Keratinocyte (primary cell): ENCODE measurements at regions not wholly inside any gene's neighbourhood (a gene's known extent, or its start where the extent isn't known, plus 50 kb on each side); places are given as distances from the start of the nearest gene placed in this dataset.

Experiments
- DNase-seq: peaks from one replicate; pipeline ENCODE4 v3.0.0-alpha.2; 2011; ENCODE audit warnings: low read depth, missing footprints, low spot score
- FAIRE-seq: peaks from 2 replicates; lab custom pipeline; 2011; peaks lifted over from hg19 to GRCh38; lab: Jason Lieb, UNC
- H2AFZ ChIP-seq: 2 replicates; pipeline ENCODE4 v1.6.0; 2012; ENCODE audit warnings: low read length, control low read depth, inconsistent platforms; ENCODE audit not compliant: control insufficient read depth
- H3K27ac ChIP-seq: 2 replicates; pipeline ENCODE4 v1.5.1; 2011; ENCODE audit warnings: low read length; ENCODE audit not compliant: control insufficient read depth, insufficient read depth
- H3K27me3 ChIP-seq: 3 replicates; pipeline ENCODE4 v1.6.0; 2011; ENCODE audit warnings: low read length; ENCODE audit not compliant: control insufficient read depth, insufficient read depth; ENCODE audit errors: extremely low read depth
- H3K36me3 ChIP-seq, 2 experiments: 2 replicates in 1 of 2; 3 replicates in 1 of 2; pipeline ENCODE4 v1.5.1; 2011; ENCODE audit warnings: low read length in 2 of 2, mild to moderate bottlenecking in 1 of 2; ENCODE audit not compliant: control insufficient read depth in 2 of 2, insufficient read depth in 2 of 2; ENCODE audit errors: extremely low read depth in 1 of 2
- H3K4me1 ChIP-seq: 3 replicates; pipeline ENCODE4 v1.5.1; 2011; ENCODE audit warnings: low read length; ENCODE audit not compliant: control insufficient read depth, insufficient read depth; ENCODE audit errors: extremely low read depth
- H3K4me2 ChIP-seq: 3 replicates; pipeline ENCODE4 v1.6.0; 2011; ENCODE audit warnings: low read depth, low read length; ENCODE audit not compliant: control insufficient read depth, insufficient read depth; ENCODE audit errors: extremely low read depth
- H3K4me3 ChIP-seq, 3 experiments: fragments of 200-600 bp in 1 of 3; sonication (generic) in 1 of 3; 2 replicates in 2 of 3; 3 replicates in 1 of 3; pipeline ENCODE4 v1.5.1; 2011 to 2016; ENCODE audit warnings: low read length in 3 of 3, mild to moderate bottlenecking in 3 of 3, control low read depth in 2 of 3, inconsistent platforms in 1 of 3, low read depth in 1 of 3, mixed read lengths in 1 of 3, mixed run types in 1 of 3, moderate library complexity in 1 of 3; ENCODE audit not compliant: control insufficient read depth in 2 of 3, insufficient read depth in 2 of 3; ENCODE audit errors: extremely low read depth in 1 of 3
- H3K79me2 ChIP-seq: 2 replicates; pipeline ENCODE4 v1.6.0; 2012; ENCODE audit warnings: low read length; ENCODE audit not compliant: control insufficient read depth, insufficient read depth
- H3K9ac ChIP-seq: 3 replicates; pipeline ENCODE4 v1.6.0; 2011; ENCODE audit warnings: low read length; ENCODE audit not compliant: control insufficient read depth, insufficient read depth; ENCODE audit errors: extremely low read depth
- H3K9me1 ChIP-seq: 3 replicates; pipeline ENCODE4 v1.6.0; 2011; ENCODE audit warnings: low read length; ENCODE audit not compliant: control insufficient read depth, insufficient read depth; ENCODE audit errors: extremely low read depth
- H3K9me3 ChIP-seq: 2 replicates; pipeline ENCODE4 v1.5.1; 2012; ENCODE audit warnings: low read depth, low read length; ENCODE audit not compliant: control insufficient read depth
- H4K20me1 ChIP-seq: 3 replicates; pipeline ENCODE4 v1.6.0; 2011; ENCODE audit warnings: low read length; ENCODE audit not compliant: control insufficient read depth, insufficient read depth; ENCODE audit errors: extremely low read depth
- CTCF ChIP-seq, 3 experiments: IDR thresholded peaks in 1 of 3; conservative IDR thresholded peaks in 1 of 3; optimal IDR thresholded peaks in 1 of 3; 2 replicates in 2 of 3; 3 replicates in 1 of 3; pipeline versions ENCODE3 to v1.5.1; 2011; ENCODE audit warnings: low read length in 3 of 3, mild to moderate bottlenecking in 3 of 3, moderate library complexity in 2 of 3, control low read depth in 1 of 3, inconsistent platforms in 1 of 3; ENCODE audit not compliant: insufficient read depth in 2 of 3; ENCODE audit errors: extremely low read depth in 1 of 3
- EZH2 ChIP-seq: IDR thresholded peaks from one replicate; pipeline ENCODE4 v1.6.1; 2012; ENCODE audit warnings: inconsistent platforms, mild to moderate bottlenecking, low read length, moderate library complexity
- dilution Hi-C: fragments of 300-500 bp; cut with MboI; formaldehyde crosslinking; loops from one replicate; pipeline ENCODE4 v1.7.0; 2020; ENCODE audit warnings: low sequenced_read_pairs; ENCODE audit not compliant: extremely low pct_ligation_motif_present

GRCh38 chr13:105799155-105799554 lies 736.3 kb downstream of the EFNB2 start:
- DNase-seq (no peak), FAIRE-seq (no peak)
- Histone ChIP-seq H3K36me3 (no peaks in the 10 kb centered on the region), H3K9me3 (no peaks in the 10 kb centered on the region), H3K9ac (no peak overlapping the region), H2AFZ (no peak overlapping the region), H3K4me2 (no peak overlapping the region), H3K79me2 (no peaks in the 10 kb centered on the region), H3K4me3 (no peak overlapping the region), H3K27me3 (no peaks in the 10 kb centered on the region), H3K9me1 (no peaks in the 10 kb centered on the region), H4K20me1 (no peaks in the 10 kb centered on the region), H3K27ac (no peak overlapping the region), H3K4me1 (no peaks in the 10 kb centered on the region)
- dilution Hi-C loops: no loop called here
- TF ChIP-seq CTCF (optimal IDR thresholded peaks at IDR 0.05 in 1 of 3, IDR thresholded peaks at IDR 0.05 in 1 of 3, conservative IDR thresholded peaks at IDR 0.05 in 1 of 3; ENCODE audit: extremely low read depth in 1 of 3, insufficient read depth in 2 of 3, low read length in 3 of 3): no peak
- TF ChIP-seq EZH2: no peak

GRCh38 chr13:105798541-105798940 lies 736.9 kb downstream of the EFNB2 start:
- Histone ChIP-seq H3K4me1 (no peaks in the 10 kb centered on the region), H2AFZ (no peak overlapping the region), H3K27ac (no peak overlapping the region), H3K27me3 (no peaks in the 10 kb centered on the region), H3K9ac (no peak overlapping the region), H3K4me2 (no peak overlapping the region), H3K4me3 (no peak overlapping the region), H3K36me3 (no peaks in the 10 kb centered on the region), H3K9me3 (no peaks in the 10 kb centered on the region), H3K9me1 (no peaks in the 10 kb centered on the region), H4K20me1 (no peaks in the 10 kb centered on the region), H3K79me2 (no peaks in the 10 kb centered on the region)
- FAIRE-seq (no peak), DNase-seq (no peak)
- TF ChIP-seq CTCF (optimal IDR thresholded peaks at IDR 0.05 in 1 of 3, IDR thresholded peaks at IDR 0.05 in 1 of 3, conservative IDR thresholded peaks at IDR 0.05 in 1 of 3; ENCODE audit: extremely low read depth in 1 of 3, insufficient read depth in 2 of 3, low read length in 3 of 3) (no peak), EZH2 (no peak)
- dilution Hi-C loops: no loop called here
